Transverse colon (tissue), 3 donors: ENCODE measurements at regions not wholly inside any gene's neighbourhood (a gene's known extent, or its start where the extent isn't known, plus 50 kb on each side); places are given as distances from the start of the nearest gene placed in this dataset.

ENCODE experiments used
- POLR2A ChIP-seq: fragments of 450-650 bp; IDR thresholded peaks from one replicate; pipeline ENCODE4 v1.6.1; 2016; ENCODE audit warnings: antibody characterized with exemption, mild to moderate bottlenecking, moderate library complexity
- TF ChIP-seq, protein P1 (sequence below), 5 experiments: fragments of 200-600 bp in 3 of 5; fragments of 450-650 bp in 2 of 5; sonication (generic) in 3 of 5; IDR thresholded peaks; 1 replicate in 2 of 5; 2 replicates in 3 of 5; pipeline ENCODE4 v1.5.1; 2016 to 2017; ENCODE audit warnings: antibody characterized with exemption in 5 of 5, inconsistent platforms in 3 of 5, mild to moderate bottlenecking in 2 of 5, moderate library complexity in 1 of 5

DNA sequence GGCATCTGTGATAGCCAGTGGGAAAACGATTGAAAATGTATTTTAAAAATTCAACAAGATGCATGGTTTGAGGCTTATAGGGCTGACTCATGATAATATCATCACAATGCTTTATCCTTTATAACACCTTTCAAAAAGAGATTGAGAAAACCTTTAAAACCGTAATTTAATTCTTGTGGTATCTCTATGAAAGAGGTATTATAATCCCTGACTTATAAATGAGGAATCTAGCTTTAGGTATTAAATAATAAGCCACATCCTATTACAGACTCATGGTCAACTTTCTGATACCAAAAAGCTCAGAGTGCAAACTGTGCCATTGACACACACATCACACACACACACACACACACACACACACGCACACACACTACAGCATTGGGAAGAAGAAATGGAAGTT, 134.6 kb upstream of the RAB12 start:
- TF ChIP-seq, protein P1, sequence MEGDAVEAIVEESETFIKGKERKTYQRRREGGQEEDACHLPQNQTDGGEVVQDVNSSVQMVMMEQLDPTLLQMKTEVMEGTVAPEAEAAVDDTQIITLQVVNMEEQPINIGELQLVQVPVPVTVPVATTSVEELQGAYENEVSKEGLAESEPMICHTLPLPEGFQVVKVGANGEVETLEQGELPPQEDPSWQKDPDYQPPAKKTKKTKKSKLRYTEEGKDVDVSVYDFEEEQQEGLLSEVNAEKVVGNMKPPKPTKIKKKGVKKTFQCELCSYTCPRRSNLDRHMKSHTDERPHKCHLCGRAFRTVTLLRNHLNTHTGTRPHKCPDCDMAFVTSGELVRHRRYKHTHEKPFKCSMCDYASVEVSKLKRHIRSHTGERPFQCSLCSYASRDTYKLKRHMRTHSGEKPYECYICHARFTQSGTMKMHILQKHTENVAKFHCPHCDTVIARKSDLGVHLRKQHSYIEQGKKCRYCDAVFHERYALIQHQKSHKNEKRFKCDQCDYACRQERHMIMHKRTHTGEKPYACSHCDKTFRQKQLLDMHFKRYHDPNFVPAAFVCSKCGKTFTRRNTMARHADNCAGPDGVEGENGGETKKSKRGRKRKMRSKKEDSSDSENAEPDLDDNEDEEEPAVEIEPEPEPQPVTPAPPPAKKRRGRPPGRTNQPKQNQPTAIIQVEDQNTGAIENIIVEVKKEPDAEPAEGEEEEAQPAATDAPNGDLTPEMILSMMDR (IDR thresholded peaks at IDR 0.05): no peak
- no peak for TF ChIP-seq POLR2A
